Vagina (tissue), 2 donors: ENCODE measurements at regions not wholly inside any gene's neighbourhood (a gene's known extent, or its start where the extent isn't known, plus 50 kb on each side); places are given as distances from the start of the nearest gene placed in this dataset.

Source experiments
- POLR2A ChIP-seq, 2 donors: fragments of 450-650 bp; IDR thresholded peaks; one replicate each; pipeline ENCODE4 v1.6.1; 2017; ENCODE audit warnings: antibody characterized with exemption in 2 of 2, mild to moderate bottlenecking in 2 of 2, moderate library complexity in 2 of 2
- POLR2AphosphoS5 ChIP-seq, 2 donors: sonication (generic); formaldehyde crosslinking; IDR thresholded peaks; one replicate each; pipeline ENCODE4 v1.9.0; 2017; ENCODE audit warnings: antibody characterized with exemption in 2 of 2, mild to moderate bottlenecking in 2 of 2, low read depth in 1 of 2; ENCODE audit not compliant: insufficient read depth in 1 of 2
- TF ChIP-seq, protein P1 (sequence below), 3 experiments: fragments of 450-650 bp in 2 of 3; fragments of 200-600 bp in 1 of 3; sonication (generic) in 1 of 3; IDR thresholded peaks; one replicate each; pipeline ENCODE4 v1.5.1; 2017 to 2019; ENCODE audit warnings: antibody characterized with exemption in 3 of 3, mild to moderate bottlenecking in 2 of 3, moderate library complexity in 2 of 3

DNA sequence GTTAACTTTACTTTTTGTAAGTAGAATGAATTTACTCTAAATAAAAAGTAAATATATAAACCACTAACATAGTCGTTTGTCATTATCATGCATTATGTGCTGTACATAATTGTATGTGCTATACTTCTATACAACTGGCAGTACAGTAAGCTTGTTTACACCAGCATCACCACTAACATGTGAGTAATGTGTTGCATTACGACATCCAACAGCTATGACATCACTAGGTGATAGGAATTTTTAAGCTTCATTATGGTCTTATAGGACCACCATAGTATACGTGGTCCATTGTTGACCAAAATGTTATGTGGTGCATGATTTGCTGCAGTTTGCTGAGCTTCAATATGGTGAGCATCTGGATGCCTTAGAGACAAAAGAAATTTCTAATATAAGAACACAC is 819.1 kb upstream of the GRAMD2B start:
- TF ChIP-seq, protein P1, sequence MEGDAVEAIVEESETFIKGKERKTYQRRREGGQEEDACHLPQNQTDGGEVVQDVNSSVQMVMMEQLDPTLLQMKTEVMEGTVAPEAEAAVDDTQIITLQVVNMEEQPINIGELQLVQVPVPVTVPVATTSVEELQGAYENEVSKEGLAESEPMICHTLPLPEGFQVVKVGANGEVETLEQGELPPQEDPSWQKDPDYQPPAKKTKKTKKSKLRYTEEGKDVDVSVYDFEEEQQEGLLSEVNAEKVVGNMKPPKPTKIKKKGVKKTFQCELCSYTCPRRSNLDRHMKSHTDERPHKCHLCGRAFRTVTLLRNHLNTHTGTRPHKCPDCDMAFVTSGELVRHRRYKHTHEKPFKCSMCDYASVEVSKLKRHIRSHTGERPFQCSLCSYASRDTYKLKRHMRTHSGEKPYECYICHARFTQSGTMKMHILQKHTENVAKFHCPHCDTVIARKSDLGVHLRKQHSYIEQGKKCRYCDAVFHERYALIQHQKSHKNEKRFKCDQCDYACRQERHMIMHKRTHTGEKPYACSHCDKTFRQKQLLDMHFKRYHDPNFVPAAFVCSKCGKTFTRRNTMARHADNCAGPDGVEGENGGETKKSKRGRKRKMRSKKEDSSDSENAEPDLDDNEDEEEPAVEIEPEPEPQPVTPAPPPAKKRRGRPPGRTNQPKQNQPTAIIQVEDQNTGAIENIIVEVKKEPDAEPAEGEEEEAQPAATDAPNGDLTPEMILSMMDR (IDR thresholded peaks at IDR 0.05): no peak
- TF ChIP-seq POLR2A (IDR thresholded peaks at IDR 0.05) (no peak), POLR2AphosphoS5 (IDR thresholded peaks at IDR 0.05; ENCODE audit: insufficient read depth in 1 of 2, low read depth in 1 of 2) (no peak)
